CD8-positive, alpha-beta memory T cell (primary cell): ENCODE measurements at regions not wholly inside any gene's neighbourhood (a gene's known extent, or its start where the extent isn't known, plus 50 kb on each side); places are given as distances from the start of the nearest gene placed in this dataset.
"Not testable (repeated sequence)": the region's sequence is repeated elsewhere in the genome, so short reads cannot be mapped to it uniquely, and the experiment has no call there.

Experiments used
- CTCF ChIA-PET: fragments of 350-600 bp; sonication (Branson Sonifier 250); formaldehyde crosslinking; loops from one replicate; lab custom pipeline; 2021; ENCODE audit warnings: antibody characterized with exemption; lab: Charles Lee
- POLR2A ChIA-PET: fragments of 350-600 bp; sonication (Branson Sonifier 250); formaldehyde crosslinking; loops from one replicate; lab custom pipeline; 2021; ENCODE audit warnings: antibody characterized with exemption; lab: Charles Lee
- DNase-seq, 5 donors: peaks; one replicate each; pipeline versions ENCODE4 v3.0.0 to v3.0.0-alpha.2; 2020 to 2022; ENCODE audit warnings: mixed read lengths in 1 of 5
- H3K27ac ChIP-seq: one replicate; pipeline ENCODE4 v1.7.0; 2013; ENCODE audit warnings: low read depth, mild to moderate bottlenecking, low read length, moderate library complexity
- H3K27me3 ChIP-seq: 2 replicates; pipeline ENCODE4 v1.7.0; 2013; ENCODE audit warnings: low read length, mild to moderate bottlenecking; ENCODE audit not compliant: insufficient read depth, poor library complexity, severe bottlenecking
- H3K36me3 ChIP-seq: 2 replicates; pipeline ENCODE4 v1.7.0; 2013; ENCODE audit warnings: mild to moderate bottlenecking, low read length, moderate library complexity; ENCODE audit not compliant: insufficient read depth
- H3K4me1 ChIP-seq: 2 replicates; pipeline ENCODE4 v1.7.0; 2013; ENCODE audit warnings: mild to moderate bottlenecking, low read length, moderate library complexity; ENCODE audit not compliant: insufficient read depth
- H3K4me3 ChIP-seq: 2 replicates; pipeline ENCODE4 v1.7.0; 2013; ENCODE audit warnings: mild to moderate bottlenecking, low read length
- H3K9me3 ChIP-seq: 2 replicates; pipeline ENCODE4 v1.7.0; 2013; ENCODE audit warnings: mild to moderate bottlenecking, low read length
- H3K27ac Mint-ChIP-seq, 8 donors: one replicate each; pipeline ENCODE4 v1.8.0; 2020 to 2021; ENCODE audit warnings: mixed read lengths in 8 of 8, mild to moderate bottlenecking in 6 of 8, inconsistent platforms in 3 of 8, moderate library complexity in 3 of 8
- H3K27me3 Mint-ChIP-seq, 2 donors: one replicate each; pipeline ENCODE4 v1.8.0; 2020 to 2021; ENCODE audit warnings: mixed read lengths in 2 of 2, mild to moderate bottlenecking in 1 of 2, moderate library complexity in 1 of 2
- H3K36me3 Mint-ChIP-seq, 3 donors: one replicate each; pipeline ENCODE4 v1.8.0; 2020 to 2021; ENCODE audit warnings: mixed read lengths in 3 of 3, inconsistent platforms in 1 of 3, mild to moderate bottlenecking in 1 of 3
- H3K4me1 Mint-ChIP-seq, 3 donors: one replicate each; pipeline ENCODE4 v1.8.0; 2020 to 2021; ENCODE audit warnings: mixed read lengths in 3 of 3, inconsistent platforms in 1 of 3, mild to moderate bottlenecking in 1 of 3
- H3K4me3 Mint-ChIP-seq, 7 donors: one replicate each; pipeline ENCODE4 v1.8.0; 2020 to 2021; ENCODE audit warnings: mixed read lengths in 7 of 7, mild to moderate bottlenecking in 6 of 7, moderate library complexity in 4 of 7, inconsistent platforms in 2 of 7
- H3K9me3 Mint-ChIP-seq, 5 donors: one replicate each; pipeline ENCODE4 v1.8.0; 2020 to 2022; ENCODE audit warnings: mixed read lengths in 5 of 5, mild to moderate bottlenecking in 3 of 5, moderate library complexity in 2 of 5, inconsistent platforms in 1 of 5

DNA sequence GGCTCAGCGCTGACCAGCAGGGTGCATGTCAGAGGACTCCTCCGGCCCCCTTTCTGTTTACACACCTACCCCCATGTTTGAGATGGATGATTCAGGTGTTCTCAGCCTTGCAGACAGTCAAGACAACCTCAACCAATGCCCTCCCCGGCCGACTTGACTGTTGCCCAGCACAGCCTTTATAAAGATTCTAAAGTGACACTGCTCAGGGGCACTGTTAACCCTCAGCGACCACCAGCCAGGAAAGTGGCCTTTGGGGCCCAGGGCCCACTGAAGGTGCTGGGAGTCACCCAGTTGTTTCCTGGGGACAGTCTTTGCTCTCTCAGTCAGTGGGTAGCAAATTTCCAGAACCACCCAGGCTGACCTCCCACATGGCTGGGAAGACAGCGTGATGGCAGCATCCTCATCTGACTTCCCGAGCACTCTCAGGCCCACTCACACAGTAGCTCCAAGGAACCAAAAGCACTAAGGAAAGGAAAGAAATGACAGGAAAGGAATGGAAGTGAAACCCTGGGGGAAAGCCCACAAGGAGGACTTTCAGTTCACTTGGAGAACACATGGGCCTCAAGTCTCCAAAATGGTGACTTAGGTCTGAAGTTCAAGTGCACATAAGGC is 128.4 kb downstream of the ASB7 start:
- Mint-ChIP-seq H3K4me3 (no peak overlapping the region), H3K27me3 (peaks cover 0 to 14% of the 10 kb centered on the region in 2 donors), H3K27ac (no peak overlapping the region), H3K4me1 (no peaks in the 10 kb centered on the region), H3K36me3 (no peaks in the 10 kb centered on the region), H3K9me3 (peaks cover 0 to 2% (median 0%) of the 10 kb centered on the region in 5 donors)
- CTCF ChIA-PET: no interaction called here
- no peaks in the 10 kb centered on the region for H3K9me3 ChIP-seq
- no peaks in the 10 kb centered on the region for H3K27me3 ChIP-seq
- POLR2A ChIA-PET: no interaction called here
- H3K4me3 ChIP-seq: no peak overlapping the region
- no peak for DNase-seq
- H3K36me3 ChIP-seq: no peaks in the 10 kb centered on the region
- no peaks in the 10 kb centered on the region for H3K4me1 ChIP-seq
- no peak overlapping the region for H3K27ac ChIP-seq

DNA sequence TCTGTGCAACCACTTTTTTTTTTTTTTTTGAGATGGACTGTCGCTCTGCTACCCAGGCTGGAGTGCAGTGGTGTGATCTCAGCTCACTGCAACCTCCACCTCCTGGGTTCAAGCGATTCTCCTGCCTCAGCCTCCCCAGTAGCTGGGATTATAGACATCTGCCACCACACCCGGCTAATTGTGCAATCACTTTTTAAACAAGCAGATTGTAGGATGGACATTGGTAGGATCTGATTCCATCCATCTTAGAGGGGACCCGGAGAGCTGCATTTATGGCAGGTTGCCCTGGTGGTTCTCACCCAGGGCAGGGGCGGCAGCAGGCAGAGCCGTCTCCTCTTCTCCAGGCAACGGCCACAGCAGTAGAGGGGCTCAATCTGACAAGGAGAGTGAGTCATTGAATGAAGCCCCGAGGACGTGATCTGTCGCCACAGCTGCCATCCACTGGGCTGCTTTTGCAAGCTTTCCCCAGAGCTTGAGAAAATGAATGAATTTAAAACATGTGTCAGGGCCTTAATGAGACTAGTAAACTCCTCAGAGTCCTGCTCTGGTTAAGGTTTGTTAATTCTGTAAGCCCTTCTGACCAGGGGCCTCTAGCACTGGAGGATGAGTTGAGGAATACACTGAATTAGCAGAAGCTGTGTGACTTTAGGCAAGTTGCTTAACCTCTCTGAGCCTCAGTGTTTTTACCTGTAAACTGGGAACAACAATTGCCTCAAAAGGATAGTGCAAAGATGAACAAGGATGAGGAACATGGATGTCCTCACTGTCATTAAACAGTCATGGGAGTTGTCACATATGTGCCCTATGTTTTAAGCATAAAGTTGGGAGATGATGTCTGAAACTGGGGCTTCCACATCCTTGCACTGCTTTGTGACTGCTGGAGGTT is 129.1 kb downstream of the ASB7 start:
- CTCF ChIA-PET: no interaction called here
- no peak overlapping the region for H3K4me3 ChIP-seq
- no peaks in the 10 kb centered on the region for H3K9me3 ChIP-seq
- no peaks in the 10 kb centered on the region for H3K36me3 ChIP-seq
- Mint-ChIP-seq H3K27ac (no peak overlapping the region), H3K4me1 (no peaks in the 10 kb centered on the region), H3K4me3 (no peak overlapping the region), H3K9me3 (peaks cover 0 to 2% (median 0%) of the 10 kb centered on the region in 5 donors), H3K36me3 (no peaks in the 10 kb centered on the region), H3K27me3 (peaks cover 0 to 14% of the 10 kb centered on the region in 2 donors)
- H3K27me3 ChIP-seq: no peaks in the 10 kb centered on the region
- POLR2A ChIA-PET: no interaction called here
- no peak overlapping the region for H3K27ac ChIP-seq
- no peak for DNase-seq
- no peaks in the 10 kb centered on the region for H3K4me1 ChIP-seq

DNA sequence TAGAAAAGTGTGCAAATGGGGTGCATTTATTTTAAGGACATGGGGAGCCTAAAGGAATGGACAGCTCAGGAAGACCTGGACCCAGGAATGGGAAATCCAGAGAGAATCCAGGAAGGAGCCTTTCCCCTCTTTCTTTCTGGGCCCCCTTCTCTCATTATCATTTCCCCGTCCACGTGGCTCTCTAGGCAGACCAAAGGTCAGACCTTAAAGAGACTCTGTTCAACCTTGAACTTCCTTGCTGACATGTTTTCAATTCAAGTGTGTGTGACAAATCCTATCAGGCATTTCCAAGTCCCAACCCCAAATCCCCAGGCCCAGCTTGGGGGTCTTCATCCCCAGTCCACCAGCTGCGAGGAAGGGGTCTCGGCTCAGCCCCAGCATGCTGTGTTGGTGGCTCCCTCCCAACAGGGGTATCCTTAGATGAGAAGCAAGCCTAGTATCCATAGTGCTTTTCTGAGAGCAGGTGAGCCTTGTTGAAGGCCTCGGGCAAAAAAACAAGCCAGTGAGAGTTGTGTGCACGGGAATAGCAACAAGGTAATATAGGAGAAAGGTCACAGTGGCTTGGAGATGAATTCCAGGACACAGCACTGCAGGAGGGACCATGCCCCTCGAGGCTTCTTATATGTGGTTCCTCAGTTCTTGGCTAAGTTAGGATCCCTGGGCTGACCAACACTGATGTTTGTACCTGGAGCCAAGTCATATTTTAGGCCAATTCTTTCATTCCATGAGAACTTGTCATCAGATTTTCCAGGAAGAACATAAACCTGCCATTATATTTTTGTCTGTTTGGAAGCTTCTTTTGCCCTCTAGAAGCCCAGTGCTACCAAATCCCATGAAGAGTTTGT is 130.0 kb downstream of the ASB7 start:
- Histone ChIP-seq H3K27ac (no peak overlapping the region), H3K9me3 (no peaks in the 10 kb centered on the region), H3K4me3 (no peak overlapping the region), H3K27me3 (no peaks in the 10 kb centered on the region), H3K36me3 (no peaks in the 10 kb centered on the region), H3K4me1 (no peaks in the 10 kb centered on the region)
- ChIA-PET POLR2A (no interaction called here), CTCF (no interaction called here)
- no peak for DNase-seq
- Mint-ChIP-seq H3K4me3 (no peak overlapping the region), H3K27ac (no peak overlapping the region), H3K27me3 (peaks cover 0 to 9% of the 10 kb centered on the region in 2 donors), H3K9me3 (peaks cover 0 to 2% (median 0%) of the 10 kb centered on the region in 5 donors), H3K4me1 (no peaks in the 10 kb centered on the region), H3K36me3 (no peaks in the 10 kb centered on the region)

DNA sequence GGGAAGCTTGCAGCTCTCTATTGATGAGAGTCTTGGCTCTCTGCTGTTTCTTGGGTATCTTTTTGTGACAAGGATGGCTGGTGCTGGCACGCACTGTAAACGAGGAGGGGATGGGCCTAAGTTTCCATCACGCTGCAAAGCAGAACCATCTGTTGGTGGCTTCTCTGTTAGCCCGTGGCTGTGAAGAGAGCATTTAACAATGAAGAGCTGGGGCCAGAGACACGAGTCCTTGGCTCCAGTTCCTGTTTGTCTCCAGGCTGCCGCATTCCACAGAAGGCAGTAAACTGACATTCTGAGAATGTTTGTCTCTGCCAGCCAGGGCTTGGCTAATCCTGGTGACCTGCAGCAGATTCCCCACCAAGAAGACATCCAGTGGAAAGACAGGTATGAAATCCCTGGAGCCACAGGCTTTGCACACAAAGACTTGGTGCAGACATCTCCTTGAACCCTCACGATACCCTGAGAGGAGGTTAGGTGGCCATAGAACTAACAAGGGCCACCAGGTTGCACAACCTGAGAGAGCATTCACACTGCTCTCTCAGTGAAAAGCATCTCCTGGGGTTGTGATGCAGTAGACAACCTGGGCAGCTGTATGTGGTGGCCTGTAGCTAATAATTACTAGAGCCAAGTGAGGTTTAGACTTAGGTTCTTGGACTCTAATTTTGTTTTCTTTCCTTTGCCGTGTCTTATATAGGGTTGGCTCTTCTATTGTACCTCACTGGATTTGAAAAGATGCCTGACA is 130.9 kb downstream of the ASB7 start:
- DNase-seq: no peak
- POLR2A ChIA-PET: no interaction called here
- Mint-ChIP-seq H3K36me3 (no peaks in the 10 kb centered on the region), H3K9me3 (peaks cover 0 to 2% (median 0%) of the 10 kb centered on the region in 5 donors), H3K27me3 (peaks cover 0 to 9% of the 10 kb centered on the region in 2 donors), H3K27ac (no peak overlapping the region), H3K4me1 (no peaks in the 10 kb centered on the region), H3K4me3 (no peak overlapping the region)
- H3K4me1 ChIP-seq: no peaks in the 10 kb centered on the region
- no peaks in the 10 kb centered on the region for H3K27me3 ChIP-seq
- H3K9me3 ChIP-seq: no peaks in the 10 kb centered on the region
- CTCF ChIA-PET: no interaction called here
- H3K36me3 ChIP-seq: no peaks in the 10 kb centered on the region
- no peak overlapping the region for H3K4me3 ChIP-seq
- H3K27ac ChIP-seq: no peak overlapping the region

DNA sequence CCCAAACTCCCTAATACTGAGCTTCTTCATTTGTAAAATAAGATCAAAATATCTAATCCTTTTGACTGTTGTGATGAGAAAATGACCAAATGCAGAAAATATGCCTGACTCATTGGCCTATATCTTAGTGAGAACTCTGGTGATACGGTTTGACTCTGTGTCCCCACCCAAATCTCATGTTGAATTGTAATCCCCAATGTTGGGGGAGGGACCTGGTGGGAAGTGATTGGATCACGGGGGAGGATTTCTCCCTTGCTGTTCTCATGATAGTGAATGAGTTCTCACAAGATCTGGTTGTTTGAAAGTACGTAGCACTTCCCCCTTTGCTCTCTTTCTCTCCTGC is 131.4 kb downstream of the ASB7 start:
- H3K27me3 Mint-ChIP-seq, H3K27me3 ChIP-seq, H3K9me3 Mint-ChIP-seq, POLR2A ChIA-PET, CTCF ChIA-PET, H3K27ac ChIP-seq, H3K36me3 Mint-ChIP-seq, H3K4me3 ChIP-seq, H3K4me1 Mint-ChIP-seq, H3K4me1 ChIP-seq, H3K27ac Mint-ChIP-seq, H3K9me3 ChIP-seq, H3K36me3 ChIP-seq, H3K4me3 Mint-ChIP-seq, DNase-seq: not testable (repeated sequence)

DNA sequence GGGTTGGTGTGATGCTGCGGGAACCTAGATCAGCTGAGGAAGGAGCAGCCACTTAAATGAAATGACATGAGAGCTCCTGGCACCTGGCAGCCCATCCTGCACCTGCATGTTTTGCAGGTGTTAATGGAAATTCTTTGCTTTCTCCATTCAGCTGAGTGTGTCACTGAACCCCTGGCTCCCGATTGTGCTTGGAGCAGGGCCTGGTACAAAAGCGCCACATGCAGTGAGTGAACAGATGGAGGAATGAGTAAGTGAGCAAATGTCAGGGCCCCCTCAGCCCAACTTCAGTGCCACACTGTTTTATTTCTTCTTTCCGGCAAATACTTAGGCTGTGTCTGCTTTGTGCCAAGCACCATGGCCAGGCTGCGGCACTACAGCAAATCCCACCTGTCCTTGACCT is 132.2 kb downstream of the ASB7 start:
- H3K36me3 Mint-ChIP-seq: no peaks in the 10 kb centered on the region
- DNase-seq: no peak
- peaks cover 0 to 4% of the 10 kb centered on the region in 2 donors for H3K27me3 Mint-ChIP-seq
- no peaks in the 10 kb centered on the region for H3K4me1 Mint-ChIP-seq
- H3K4me1 ChIP-seq: no peaks in the 10 kb centered on the region
- H3K9me3 Mint-ChIP-seq: peaks cover 0 to 2% (median 0%) of the 10 kb centered on the region in 5 donors
- ChIA-PET CTCF (no interaction called here), POLR2A (no interaction called here)
- H3K9me3 ChIP-seq: no peaks in the 10 kb centered on the region
- no peaks in the 10 kb centered on the region for H3K36me3 ChIP-seq
- no peak overlapping the region for H3K4me3 ChIP-seq
- H3K27ac Mint-ChIP-seq: no peak overlapping the region
- H3K27me3 ChIP-seq: no peaks in the 10 kb centered on the region
- H3K27ac ChIP-seq: no peak overlapping the region
- no peak overlapping the region for H3K4me3 Mint-ChIP-seq

DNA sequence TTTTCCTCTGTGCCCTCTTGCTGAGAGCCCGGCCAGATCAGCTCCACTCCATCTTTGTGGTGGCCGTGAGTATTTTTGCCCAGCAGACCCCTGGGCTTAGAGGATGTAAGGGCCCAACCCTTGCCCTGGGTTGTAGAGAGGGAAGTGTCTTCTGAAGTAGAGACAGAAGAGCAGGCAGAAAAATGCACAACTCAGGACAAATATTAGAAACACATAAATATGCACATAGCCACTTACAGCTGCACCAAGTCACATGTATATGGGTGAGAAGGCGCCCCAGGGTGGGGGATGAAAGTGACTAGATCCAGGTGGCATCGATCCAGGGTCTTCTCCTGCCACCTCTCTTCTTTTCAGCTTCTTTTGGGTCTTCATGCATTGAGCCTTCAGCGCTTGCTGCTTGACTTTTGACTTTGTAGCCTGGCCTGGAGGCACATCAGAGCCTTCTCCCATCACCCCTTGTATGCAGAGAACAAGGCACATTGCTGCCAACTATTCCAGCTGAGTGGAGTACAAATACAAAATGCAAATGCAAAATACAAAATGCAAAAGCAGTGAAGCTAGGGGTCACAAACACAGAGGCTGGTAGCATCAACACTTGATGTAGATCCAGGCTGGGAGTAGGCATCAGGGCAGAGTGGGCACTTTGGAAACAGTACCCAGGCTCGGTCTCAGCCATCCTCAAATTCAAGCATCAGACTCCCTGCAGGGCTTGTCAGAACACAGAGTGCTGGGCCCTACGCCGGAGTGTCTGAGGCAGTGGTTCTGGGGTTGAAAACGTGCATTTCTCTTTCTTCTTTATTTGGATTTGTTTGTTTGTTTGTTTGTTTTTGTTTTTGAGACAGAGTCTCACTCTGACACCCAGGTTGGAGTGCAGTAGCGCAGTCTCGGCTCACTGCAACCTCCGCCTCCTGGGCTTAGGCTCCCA is 133.0 kb downstream of the ASB7 start:
- Mint-ChIP-seq H3K27me3 (peaks cover 0 to 4% of the 10 kb centered on the region in 2 donors), H3K9me3 (peaks cover 0 to 2% (median 0%) of the 10 kb centered on the region in 5 donors), H3K4me1 (no peaks in the 10 kb centered on the region), H3K27ac (no peak overlapping the region), H3K36me3 (no peaks in the 10 kb centered on the region), H3K4me3 (no peak overlapping the region)
- H3K4me1 ChIP-seq: no peaks in the 10 kb centered on the region
- no peak overlapping the region for H3K27ac ChIP-seq
- H3K4me3 ChIP-seq: no peak overlapping the region
- POLR2A ChIA-PET: no interaction called here
- H3K36me3 ChIP-seq: no peaks in the 10 kb centered on the region
- no peaks in the 10 kb centered on the region for H3K9me3 ChIP-seq
- no peaks in the 10 kb centered on the region for H3K27me3 ChIP-seq
- no peak for DNase-seq
- CTCF ChIA-PET: no interaction called here
